Panc1 (cell line): ENCODE measurements at regions not wholly inside any gene's neighbourhood (a gene's known extent, or its start where the extent isn't known, plus 50 kb on each side); places are given as distances from the start of the nearest gene placed in this dataset.

ENCODE experiments used
- ATAC-seq: fragments of 200-7000 bp; cut with Tn5 transposase; 2 replicates; pipeline ENCODE4 v1.9.1; 2020; ENCODE audit warnings: mild to moderate bottlenecking, moderate library complexity
- BruUV-seq: library from RNA; stranded (reverse); fragments of 400-500 nt; replicated peaks from 2 replicates; lab custom pipeline; 2021; lab: Mats Ljungman, UMichigan
- CTCF ChIA-PET: fragments of 300-600 bp; sonication (Branson Sonifier 250); formaldehyde crosslinking; loops from one replicate; lab custom pipeline; 2022; ENCODE audit warnings: antibody characterized with exemption; lab: Charles Lee
- POLR2A ChIA-PET: fragments of 300-600 bp; sonication (Branson Sonifier 250); formaldehyde crosslinking; loops from one replicate; lab custom pipeline; 2022; ENCODE audit warnings: antibody characterized with exemption; lab: Charles Lee
- DNase-seq: peaks from one replicate; pipeline ENCODE4 v3.0.0-alpha.2; 2010; ENCODE audit warnings: low read depth, low spot score
- H3K27ac ChIP-seq: 2 replicates; pipeline ENCODE4 v1.5.1; 2011; ENCODE audit warnings: mild to moderate bottlenecking, low read length, inconsistent platforms
- H3K27me3 ChIP-seq: fragments of 200-500 bp; sonication (Bioruptor generic); 2 replicates; pipeline ENCODE4 v1.6.0; 2014; ENCODE audit warnings: low read length, inconsistent platforms; ENCODE audit not compliant: control insufficient read depth, insufficient read depth
- H3K36me3 ChIP-seq: fragments of 200-500 bp; sonication (Bioruptor generic); 2 replicates; pipeline ENCODE4 v1.5.1; 2014; ENCODE audit warnings: inconsistent platforms, mild to moderate bottlenecking, low read length, moderate library complexity; ENCODE audit not compliant: control insufficient read depth, insufficient read depth
- H3K4me1 ChIP-seq: 2 replicates; pipeline ENCODE4 v1.5.1; 2011; ENCODE audit warnings: inconsistent platforms, mild to moderate bottlenecking, low read length, moderate library complexity; ENCODE audit not compliant: control insufficient read depth, insufficient read depth
- H3K4me3 ChIP-seq, 2 experiments: 2 replicates each; pipeline ENCODE4 v1.5.1; 2011 to 2012; ENCODE audit warnings: low read depth in 2 of 2, low read length in 2 of 2, mild to moderate bottlenecking in 2 of 2, inconsistent platforms in 1 of 2, moderate library complexity in 1 of 2
- H3K9me3 ChIP-seq: fragments of 200-500 bp; sonication (Bioruptor generic); 2 replicates; pipeline ENCODE4 v1.5.1; 2014; ENCODE audit warnings: low read depth, mild to moderate bottlenecking, inconsistent platforms, low read length, moderate library complexity; ENCODE audit not compliant: control insufficient read depth, insufficient read depth
- POLR2AphosphoS5 ChIP-seq: IDR thresholded peaks from 2 replicates; pipeline ENCODE4 v1.6.1; 2012; ENCODE audit warnings: mild to moderate bottlenecking, low read depth, low read length, moderate library complexity
- SIN3A ChIP-seq: IDR thresholded peaks from 2 replicates; pipeline ENCODE4 v1.6.1; 2012; ENCODE audit warnings: low read depth, mild to moderate bottlenecking, low read length, moderate library complexity, borderline replicate concordance; ENCODE audit not compliant: insufficient read depth
- TCF7L2 ChIP-seq: IDR thresholded peaks from 2 replicates; pipeline ENCODE4 v1.6.1; 2011; ENCODE audit warnings: mild to moderate bottlenecking, low read depth, low read length, inconsistent platforms
- in situ Hi-C: cut with HindIII; loops from 2 replicates; pipeline ENCODE4 v1.10.0; 2016; ENCODE audit warnings: low sequenced_read_pairs, low pct_unique_long_range_greater_than_20kb
- intact Hi-C: fragments of 100-400 bp; cut with micrococcal nuclease; formaldehyde crosslinking; loops from one replicate; pipeline ENCODE4 v1.10.0; 2022; ENCODE audit not compliant: unreplicated experiment
- TF ChIP-seq, protein P1 (sequence below), 2 experiments: IDR thresholded peaks; 2 replicates each; pipeline ENCODE4 v1.6.1; 2011 to 2012; ENCODE audit warnings: low read depth in 2 of 2, control low read depth in 1 of 2, low read length in 1 of 2, mild to moderate bottlenecking in 1 of 2, moderate library complexity in 1 of 2; ENCODE audit not compliant: insufficient read depth in 1 of 2
- TF ChIP-seq, protein P2 (sequence below): fragments of 450-650 bp; IDR thresholded peaks from 2 replicates; pipeline ENCODE4 v1.5.1; 2017; ENCODE audit warnings: mild to moderate bottlenecking

DNA sequence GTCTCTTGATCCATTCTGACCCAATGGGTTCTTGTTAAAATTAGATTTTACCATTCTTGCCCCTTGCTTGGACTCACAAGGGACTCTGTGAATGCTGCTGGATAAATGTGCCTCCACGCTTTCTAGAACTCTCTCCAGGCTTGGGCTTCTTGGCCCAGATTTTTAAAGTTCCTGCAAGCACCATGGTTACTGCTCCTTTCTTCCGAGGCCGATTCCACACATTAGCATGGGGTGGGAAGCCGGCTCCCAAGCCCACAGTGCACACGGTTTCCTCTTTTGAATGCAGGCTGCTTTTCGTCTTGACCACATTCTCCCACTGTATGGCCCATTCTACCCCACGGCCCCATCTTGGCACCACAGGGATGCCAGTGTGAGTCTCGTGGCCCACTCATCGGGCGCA, 174.3 kb upstream of the PITRM1 start:
- in situ Hi-C loops (no loop called here), intact Hi-C loops (no loop called here)
- H3K4me1 ChIP-seq = 0 out of 2 replicates have a peak, but pooled peaks cover 4% of the 10 kb centered on the region
- TF ChIP-seq POLR2AphosphoS5 = no peak
- TF ChIP-seq, protein P1, sequence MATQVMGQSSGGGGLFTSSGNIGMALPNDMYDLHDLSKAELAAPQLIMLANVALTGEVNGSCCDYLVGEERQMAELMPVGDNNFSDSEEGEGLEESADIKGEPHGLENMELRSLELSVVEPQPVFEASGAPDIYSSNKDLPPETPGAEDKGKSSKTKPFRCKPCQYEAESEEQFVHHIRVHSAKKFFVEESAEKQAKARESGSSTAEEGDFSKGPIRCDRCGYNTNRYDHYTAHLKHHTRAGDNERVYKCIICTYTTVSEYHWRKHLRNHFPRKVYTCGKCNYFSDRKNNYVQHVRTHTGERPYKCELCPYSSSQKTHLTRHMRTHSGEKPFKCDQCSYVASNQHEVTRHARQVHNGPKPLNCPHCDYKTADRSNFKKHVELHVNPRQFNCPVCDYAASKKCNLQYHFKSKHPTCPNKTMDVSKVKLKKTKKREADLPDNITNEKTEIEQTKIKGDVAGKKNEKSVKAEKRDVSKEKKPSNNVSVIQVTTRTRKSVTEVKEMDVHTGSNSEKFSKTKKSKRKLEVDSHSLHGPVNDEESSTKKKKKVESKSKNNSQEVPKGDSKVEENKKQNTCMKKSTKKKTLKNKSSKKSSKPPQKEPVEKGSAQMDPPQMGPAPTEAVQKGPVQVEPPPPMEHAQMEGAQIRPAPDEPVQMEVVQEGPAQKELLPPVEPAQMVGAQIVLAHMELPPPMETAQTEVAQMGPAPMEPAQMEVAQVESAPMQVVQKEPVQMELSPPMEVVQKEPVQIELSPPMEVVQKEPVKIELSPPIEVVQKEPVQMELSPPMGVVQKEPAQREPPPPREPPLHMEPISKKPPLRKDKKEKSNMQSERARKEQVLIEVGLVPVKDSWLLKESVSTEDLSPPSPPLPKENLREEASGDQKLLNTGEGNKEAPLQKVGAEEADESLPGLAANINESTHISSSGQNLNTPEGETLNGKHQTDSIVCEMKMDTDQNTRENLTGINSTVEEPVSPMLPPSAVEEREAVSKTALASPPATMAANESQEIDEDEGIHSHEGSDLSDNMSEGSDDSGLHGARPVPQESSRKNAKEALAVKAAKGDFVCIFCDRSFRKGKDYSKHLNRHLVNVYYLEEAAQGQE (IDR thresholded peaks at IDR 0.05; ENCODE audit: insufficient read depth in 1 of 2, low read depth in 2 of 2, low read length in 1 of 2) = no peak
- no peak for TF ChIP-seq TCF7L2
- TF ChIP-seq SIN3A = no peak
- TF ChIP-seq, protein P2, sequence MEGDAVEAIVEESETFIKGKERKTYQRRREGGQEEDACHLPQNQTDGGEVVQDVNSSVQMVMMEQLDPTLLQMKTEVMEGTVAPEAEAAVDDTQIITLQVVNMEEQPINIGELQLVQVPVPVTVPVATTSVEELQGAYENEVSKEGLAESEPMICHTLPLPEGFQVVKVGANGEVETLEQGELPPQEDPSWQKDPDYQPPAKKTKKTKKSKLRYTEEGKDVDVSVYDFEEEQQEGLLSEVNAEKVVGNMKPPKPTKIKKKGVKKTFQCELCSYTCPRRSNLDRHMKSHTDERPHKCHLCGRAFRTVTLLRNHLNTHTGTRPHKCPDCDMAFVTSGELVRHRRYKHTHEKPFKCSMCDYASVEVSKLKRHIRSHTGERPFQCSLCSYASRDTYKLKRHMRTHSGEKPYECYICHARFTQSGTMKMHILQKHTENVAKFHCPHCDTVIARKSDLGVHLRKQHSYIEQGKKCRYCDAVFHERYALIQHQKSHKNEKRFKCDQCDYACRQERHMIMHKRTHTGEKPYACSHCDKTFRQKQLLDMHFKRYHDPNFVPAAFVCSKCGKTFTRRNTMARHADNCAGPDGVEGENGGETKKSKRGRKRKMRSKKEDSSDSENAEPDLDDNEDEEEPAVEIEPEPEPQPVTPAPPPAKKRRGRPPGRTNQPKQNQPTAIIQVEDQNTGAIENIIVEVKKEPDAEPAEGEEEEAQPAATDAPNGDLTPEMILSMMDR = no peak
- ChIA-PET CTCF (no interaction called here), POLR2A (no interaction called here)
- no peaks in the 10 kb centered on the region for H3K36me3 ChIP-seq
- DNase-seq (no peak), ATAC-seq (no peak)
- no TSS peak for BruUV-seq
- H3K9me3 ChIP-seq = no peaks in the 10 kb centered on the region
- H3K27me3 ChIP-seq = no peaks in the 10 kb centered on the region
- H3K4me3 ChIP-seq = no peak overlapping the region
- no peak overlapping the region for H3K27ac ChIP-seq

DNA sequence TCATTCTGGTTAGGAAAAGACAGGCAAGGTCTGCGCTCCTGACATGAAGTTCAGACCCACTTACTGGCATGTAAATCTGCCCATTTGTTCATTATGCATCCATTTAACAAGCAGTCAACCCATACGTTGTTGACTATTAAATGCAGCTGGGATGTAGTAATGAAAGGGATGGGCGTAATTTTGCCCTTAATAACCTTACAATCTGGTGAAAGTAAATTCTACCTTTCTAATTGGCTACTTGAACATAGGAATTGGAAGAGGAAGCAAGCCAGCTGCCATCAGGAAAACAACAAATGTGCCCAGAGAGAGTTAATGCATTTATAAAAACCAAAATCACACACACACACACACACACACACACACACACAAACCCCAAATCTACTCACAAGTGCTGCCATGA, 170.2 kb upstream of the PITRM1 start:
- no peak overlapping the region for H3K27ac ChIP-seq
- no peaks in the 10 kb centered on the region for H3K27me3 ChIP-seq
- H3K4me1 ChIP-seq = 0 out of 2 replicates have a peak, but pooled peaks cover 4% of the 10 kb centered on the region
- in situ Hi-C loops = no loop called here
- CTCF ChIA-PET = interaction anchor here (0.6 kb wide), 1 partner anchor 45 kb away, joined by 4 read pairs; no protein-coding TSS in a partner anchor
- POLR2A ChIA-PET = no interaction called here
- intact Hi-C loops = no loop called here
- DNase-seq = no peak
- no TSS peak for BruUV-seq
- H3K9me3 ChIP-seq = no peaks in the 10 kb centered on the region
- H3K36me3 ChIP-seq = no peaks in the 10 kb centered on the region
- no peak for ATAC-seq
- no peak for TF ChIP-seq TCF7L2
- TF ChIP-seq, protein P1 (IDR thresholded peaks at IDR 0.05; ENCODE audit: insufficient read depth in 1 of 2, low read depth in 2 of 2, low read length in 1 of 2) = no peak
- no peak for TF ChIP-seq SIN3A
- TF ChIP-seq, protein P2 = no peak
- no peak for TF ChIP-seq POLR2AphosphoS5
- H3K4me3 ChIP-seq = no peak overlapping the region
